ELF-1 (cell line): ENCODE measurements at regions not wholly inside any gene's neighbourhood (a gene's known extent, or its start where the extent isn't known, plus 50 kb on each side); places are given as distances from the start of the nearest gene placed in this dataset.
A peak's percentile ranks its signal among the peaks of the same experiment; 100 is the strongest.
"Not testable (repeated sequence)": the region's sequence is repeated elsewhere in the genome, so short reads cannot be mapped to it uniquely, and the experiment has no call there.

Experiments used
- DNase-seq: peaks from one replicate; pipeline ENCODE4 v3.0.0-alpha.2; 2016; ENCODE audit warnings: low read depth, low spot score

GRCh38 chr1:38670544-38671122 lies 188.9 kb downstream of the RRAGC start:
- no peak for DNase-seq

- DNase-seq = no peak
Measured at GRCh38 chr1:38667626-38668025, 191.9 kb downstream of the RRAGC start.

- DNase-seq = no peak
Measured at GRCh38 chr1:38662126-38662525, 197.4 kb downstream of the RRAGC start.

- DNase-seq = no peak
Measured at GRCh38 chr1:38658883-38659282, 200.7 kb downstream of the RRAGC start.

GRCh38 chr1:38657873-38658272 lies 201.7 kb downstream of the RRAGC start:
- no peak for DNase-seq

GRCh38 chr1:38657207-38657840 lies 202.2 kb downstream of the RRAGC start:
- no peak for DNase-seq

- DNase-seq = no peak
Measured at GRCh38 chr1:38656726-38657125, 202.8 kb downstream of the RRAGC start.

GRCh38 chr1:38652217-38652616 lies 207.4 kb downstream of the RRAGC start:
- DNase-seq = no peak

- DNase-seq = no peak
Measured at GRCh38 chr1:38651669-38652068, 207.9 kb downstream of the RRAGC start.

GRCh38 chr1:38648417-38648816 lies 211.2 kb downstream of the RRAGC start:
- DNase-seq = no peak

- not testable (repeated sequence) for DNase-seq
Measured at GRCh38 chr1:38647341-38647740, 212.2 kb downstream of the RRAGC start.

- no peak for DNase-seq
Measured at GRCh38 chr1:38644092-38644491, 215.5 kb downstream of the RRAGC start.

GRCh38 chr1:38641661-38642060 lies 217.9 kb downstream of the RRAGC start:
- DNase-seq = no peak

GRCh38 chr1:38640371-38640770 lies 219.2 kb downstream of the RRAGC start:
- no peak for DNase-seq

GRCh38 chr1:38628241-38628640 lies 231.3 kb downstream of the RRAGC start:
- DNase-seq = no peak

GRCh38 chr1:38625939-38626338 lies 233.6 kb downstream of the RRAGC start:
- no peak for DNase-seq

GRCh38 chr1:38624336-38625039 lies 235.1 kb downstream of the RRAGC start:
- no peak for DNase-seq

- no peak for DNase-seq
Measured at GRCh38 chr1:38623529-38623928, 236.0 kb downstream of the RRAGC start.

GRCh38 chr1:38622197-38622596 lies 237.4 kb downstream of the RRAGC start:
- no peak for DNase-seq

GRCh38 chr1:38616846-38617245 lies 242.7 kb downstream of the RRAGC start:
- no peak for DNase-seq

GRCh38 chr1:38615680-38616079 lies 243.9 kb downstream of the RRAGC start:
- no peak for DNase-seq

- DNase-seq = peak; percentile 83
Measured at GRCh38 chr1:38614861-38615260, 244.7 kb downstream of the RRAGC start.

- DNase-seq = peak; percentile 82
Measured at GRCh38 chr1:38613996-38614395, 245.6 kb downstream of the RRAGC start.
